HG02798 (cell line): ENCODE measurements at regions not wholly inside any gene's neighbourhood (a gene's known extent, or its start where the extent isn't known, plus 50 kb on each side); places are given as distances from the start of the nearest gene placed in this dataset.
A peak's percentile ranks its signal among the peaks of the same experiment; 100 is the strongest.

Source experiments
- ATAC-seq: cut with Tn5 transposase; IDR thresholded peaks from one replicate; pipeline ENCODE4 v1.9.1; 2021; ENCODE audit warnings: mild to moderate bottlenecking; ENCODE audit not compliant: unreplicated experiment, poor library complexity

GRCh38 chr6:115729036-115729435 lies 331.7 kb downstream of the FRK start:
- no peak for ATAC-seq

- no peak for ATAC-seq
These were observed 332.5 kb downstream of the FRK start for GRCh38 chr6:115728171-115728570.

GRCh38 chr6:115721564-115721963 lies 339.1 kb downstream of the FRK start:
- ATAC-seq, result no peak

GRCh38 chr6:115720900-115721299 lies 339.8 kb downstream of the FRK start:
- ATAC-seq, result no peak

- ATAC-seq, result no peak
These were observed 343.2 kb downstream of the FRK start for GRCh38 chr6:115717472-115717871.

GRCh38 chr6:115717062-115717461 lies 343.6 kb downstream of the FRK start:
- ATAC-seq, result peak; percentile 89

GRCh38 chr6:115712291-115712961 lies 348.3 kb downstream of the FRK start:
- no peak for ATAC-seq

GRCh38 chr6:115708850-115709249 lies 351.8 kb downstream of the FRK start:
- ATAC-seq, result no peak

- no peak for ATAC-seq
These were observed 353.7 kb downstream of the FRK start for GRCh38 chr6:115706981-115707380.

GRCh38 chr6:115706324-115706723 lies 354.4 kb downstream of the FRK start:
- no peak for ATAC-seq

GRCh38 chr6:115704028-115704427 lies 356.7 kb downstream of the FRK start:
- no peak for ATAC-seq

- no peak for ATAC-seq
These were observed 369.3 kb downstream of the FRK start for GRCh38 chr6:115691433-115691832.

GRCh38 chr6:115690854-115691253 lies 369.8 kb downstream of the FRK start:
- ATAC-seq, result no peak

GRCh38 chr6:115681978-115682775 lies 378.5 kb downstream of the FRK start:
- no peak for ATAC-seq

GRCh38 chr6:115680621-115681020 lies 380.1 kb downstream of the FRK start:
- ATAC-seq, result no peak

GRCh38 chr6:115677198-115677597 lies 383.5 kb downstream of the FRK start:
- ATAC-seq, result no peak

GRCh38 chr6:115675443-115675842 lies 385.2 kb downstream of the FRK start:
- no peak for ATAC-seq

GRCh38 chr6:115668781-115669180 lies 391.9 kb downstream of the FRK start:
- no peak for ATAC-seq

- no peak for ATAC-seq
These were observed 392.5 kb downstream of the FRK start for GRCh38 chr6:115668211-115668610.

- no peak for ATAC-seq
These were observed 393.1 kb downstream of the FRK start for GRCh38 chr6:115667478-115668026.

- ATAC-seq, result no peak
These were observed 393.7 kb downstream of the FRK start for GRCh38 chr6:115666997-115667396.

- ATAC-seq, result no peak
These were observed 395.4 kb downstream of the FRK start for GRCh38 chr6:115665310-115665709.
